HEK293T (cell line): ENCODE measurements at regions not wholly inside any gene's neighbourhood (a gene's known extent, or its start where the extent isn't known, plus 50 kb on each side); places are given as distances from the start of the nearest gene placed in this dataset.

ENCODE experiments used
- CTCF ChIA-PET: fragments of 350-600 bp; formaldehyde crosslinking; extraction: SDS; loops from one replicate; lab custom pipeline; 2021; ENCODE audit warnings: antibody characterized with exemption, inconsistent platforms; lab: Yijun Ruan, JAX
- POLR2A ChIA-PET: fragments of 350-600 bp; formaldehyde crosslinking; extraction: SDS; loops from one replicate; lab custom pipeline; 2020; ENCODE audit warnings: antibody characterized with exemption, inconsistent platforms; lab: Yijun Ruan, JAX
- DNase-seq: peaks from one replicate; pipeline ENCODE4 v3.0.0; 2012; ENCODE audit warnings: mixed read lengths; ENCODE audit errors: extremely low spot score
- ARNT ChIP-seq: fragments of 450-650 bp; IDR thresholded peaks from 2 replicates; pipeline ENCODE4 v1.6.1; 2017; ENCODE audit warnings: mild to moderate bottlenecking
- BHLHE40 ChIP-seq: fragments of 450-650 bp; IDR thresholded peaks from 2 replicates; pipeline ENCODE4 v1.6.1; 2016; ENCODE audit warnings: mild to moderate bottlenecking, moderate library complexity, borderline replicate concordance
- CTBP1 ChIP-seq: fragments of 450-650 bp; IDR thresholded peaks from 2 replicates; pipeline ENCODE4 v1.6.1; 2016; ENCODE audit warnings: borderline replicate concordance
- ELF4 ChIP-seq: fragments of 450-650 bp; IDR thresholded peaks from 2 replicates; pipeline ENCODE4 v1.6.1; 2017; ENCODE audit warnings: antibody characterized with exemption
- FOXA1 ChIP-seq: fragments of 450-650 bp; IDR thresholded peaks from 2 replicates; pipeline ENCODE4 v1.6.1; 2016; ENCODE audit warnings: mild to moderate bottlenecking
- FOXK2 ChIP-seq: fragments of 450-650 bp; IDR thresholded peaks from 2 replicates; pipeline ENCODE4 v1.6.1; 2016; ENCODE audit warnings: mild to moderate bottlenecking
- FOXM1 ChIP-seq: fragments of 450-650 bp; IDR thresholded peaks from 2 replicates; pipeline ENCODE4 v1.6.1; 2017; ENCODE audit warnings: mild to moderate bottlenecking, borderline replicate concordance
- HDGF ChIP-seq: fragments of 450-650 bp; IDR thresholded peaks from 2 replicates; pipeline ENCODE4 v1.6.1; 2017; ENCODE audit warnings: antibody characterized with exemption, borderline replicate concordance
- L3MBTL2 ChIP-seq: fragments of 450-650 bp; conservative IDR thresholded peaks from 2 replicates; pipeline ENCODE4 v1.6.1; 2016; ENCODE audit warnings: mild to moderate bottlenecking
- LEF1 ChIP-seq: fragments of 450-650 bp; IDR thresholded peaks from 2 replicates; pipeline ENCODE4 v1.6.1; 2017; ENCODE audit warnings: mild to moderate bottlenecking, borderline replicate concordance
- NFRKB ChIP-seq: fragments of 450-650 bp; IDR thresholded peaks from 2 replicates; pipeline ENCODE4 v1.6.1; 2016; ENCODE audit warnings: mild to moderate bottlenecking, moderate library complexity
- PKNOX1 ChIP-seq: fragments of 450-650 bp; IDR thresholded peaks from 2 replicates; pipeline ENCODE4 v1.6.1; 2016
- SP1 ChIP-seq: fragments of 450-650 bp; IDR thresholded peaks from 2 replicates; pipeline ENCODE4 v1.6.1; 2017
- SUZ12 ChIP-seq: fragments of 450-650 bp; IDR thresholded peaks from 2 replicates; pipeline ENCODE4 v1.6.1; 2016; ENCODE audit warnings: mild to moderate bottlenecking
- TARDBP ChIP-seq: fragments of 450-650 bp; IDR thresholded peaks from 2 replicates; pipeline ENCODE4 v1.6.1; 2016
- ZNF384 ChIP-seq: fragments of 450-650 bp; IDR thresholded peaks from 2 replicates; pipeline ENCODE4 v1.6.1; 2016

GRCh38 chr4:126264839-126265238 is 950.1 kb downstream of the FAT4 start:
- no peak for TF ChIP-seq TARDBP
- no peak for TF ChIP-seq CTBP1
- TF ChIP-seq ELF4: no peak
- no peak for TF ChIP-seq L3MBTL2
- TF ChIP-seq PKNOX1: no peak
- TF ChIP-seq SP1: no peak
- TF ChIP-seq HDGF: no peak
- TF ChIP-seq BHLHE40: no peak
- TF ChIP-seq ARNT: no peak
- TF ChIP-seq NFRKB: no peak
- no peak for TF ChIP-seq SUZ12
- no peak for TF ChIP-seq FOXK2
- TF ChIP-seq ZNF384: no peak
- TF ChIP-seq LEF1: no peak
- ChIA-PET POLR2A (no interaction called here), CTCF (no interaction called here)
- DNase-seq: no peak

DNA sequence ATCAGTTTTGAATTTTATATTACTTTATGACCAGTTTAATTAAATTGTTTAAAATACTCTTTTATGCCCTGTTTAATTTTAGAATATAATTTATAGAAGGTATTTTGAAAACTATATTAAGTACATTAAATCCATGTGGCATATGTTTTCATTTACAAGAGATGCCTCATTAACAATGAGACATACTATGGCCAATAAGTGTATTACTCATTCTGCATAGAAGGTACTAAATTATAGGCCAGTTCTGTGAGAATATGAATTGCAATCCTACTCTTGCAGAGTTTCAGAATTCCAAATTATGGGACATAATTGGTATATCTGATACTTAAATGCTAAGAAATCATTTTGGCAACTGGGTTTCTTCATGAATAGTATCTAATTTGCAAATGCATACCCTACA is 951.1 kb downstream of the FAT4 start:
- no peak for TF ChIP-seq ELF4
- no peak for TF ChIP-seq NFRKB
- no peak for TF ChIP-seq ARNT
- no peak for TF ChIP-seq FOXK2
- TF ChIP-seq HDGF: no peak
- TF ChIP-seq L3MBTL2: no peak
- no peak for TF ChIP-seq CTBP1
- no peak for TF ChIP-seq FOXA1
- TF ChIP-seq SUZ12: no peak
- TF ChIP-seq SP1: no peak
- DNase-seq: no peak
- POLR2A ChIA-PET: no interaction called here
- CTCF ChIA-PET: interaction anchor here (0.9 kb wide), 1 partner anchor 592 kb away, joined by 10 read pairs; no protein-coding TSS in a partner anchor

- TF ChIP-seq FOXA1: no peak
- no peak for TF ChIP-seq NFRKB
- TF ChIP-seq FOXK2: no peak
- TF ChIP-seq FOXM1: no peak
- TF ChIP-seq L3MBTL2: no peak
- TF ChIP-seq TARDBP: no peak
- no peak for TF ChIP-seq HDGF
- TF ChIP-seq BHLHE40: no peak
- TF ChIP-seq CTBP1: no peak
- TF ChIP-seq SUZ12: no peak
- TF ChIP-seq LEF1: no peak
- no peak for TF ChIP-seq SP1
- TF ChIP-seq PKNOX1: no peak
- no peak for TF ChIP-seq ELF4
- no peak for TF ChIP-seq ARNT
- TF ChIP-seq ZNF384: no peak
- CTCF ChIA-PET: no interaction called here
- POLR2A ChIA-PET: no interaction called here
- no peak for DNase-seq
Measured at GRCh38 chr4:126267689-126268088, 952.9 kb downstream of the FAT4 start.

DNA sequence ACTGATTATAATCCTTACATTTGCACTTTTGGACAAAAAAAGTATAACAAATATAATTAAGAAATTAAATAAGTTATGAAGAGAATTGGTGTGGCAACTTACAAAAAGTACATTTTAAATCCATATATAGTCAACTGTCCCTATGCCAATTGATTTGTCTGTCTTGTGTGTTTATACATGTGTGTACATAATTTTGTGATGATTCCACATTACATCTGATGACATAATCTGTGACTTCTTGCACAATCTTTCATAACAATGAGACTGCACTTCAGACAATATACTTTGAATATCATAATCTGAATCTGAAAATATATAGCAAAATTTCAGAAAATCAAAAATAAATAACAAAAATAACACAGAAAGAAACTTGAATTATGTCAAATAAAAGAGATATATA is 953.4 kb downstream of the FAT4 start:
- DNase-seq: no peak
- ChIA-PET CTCF (no interaction called here), POLR2A (no interaction called here)
- TF ChIP-seq TARDBP: no peak
- TF ChIP-seq ELF4: no peak
- TF ChIP-seq FOXM1: no peak
- TF ChIP-seq L3MBTL2: no peak
- no peak for TF ChIP-seq FOXA1
- no peak for TF ChIP-seq NFRKB
- no peak for TF ChIP-seq ARNT
- no peak for TF ChIP-seq BHLHE40
- TF ChIP-seq HDGF: no peak
- no peak for TF ChIP-seq LEF1
- TF ChIP-seq ZNF384: no peak
- no peak for TF ChIP-seq SUZ12
- TF ChIP-seq CTBP1: no peak
- no peak for TF ChIP-seq SP1
- TF ChIP-seq PKNOX1: no peak

GRCh38 chr4:126269106-126269505 is 954.4 kb downstream of the FAT4 start:
- TF ChIP-seq ZNF384: no peak
- TF ChIP-seq CTBP1: no peak
- TF ChIP-seq FOXA1: no peak
- no peak for TF ChIP-seq TARDBP
- TF ChIP-seq L3MBTL2: no peak
- no peak for TF ChIP-seq FOXM1
- TF ChIP-seq FOXK2: no peak
- no peak for TF ChIP-seq HDGF
- TF ChIP-seq SUZ12: no peak
- no peak for TF ChIP-seq BHLHE40
- no peak for TF ChIP-seq LEF1
- no peak for TF ChIP-seq ARNT
- CTCF ChIA-PET: no interaction called here
- POLR2A ChIA-PET: no interaction called here
- no peak for DNase-seq

DNA sequence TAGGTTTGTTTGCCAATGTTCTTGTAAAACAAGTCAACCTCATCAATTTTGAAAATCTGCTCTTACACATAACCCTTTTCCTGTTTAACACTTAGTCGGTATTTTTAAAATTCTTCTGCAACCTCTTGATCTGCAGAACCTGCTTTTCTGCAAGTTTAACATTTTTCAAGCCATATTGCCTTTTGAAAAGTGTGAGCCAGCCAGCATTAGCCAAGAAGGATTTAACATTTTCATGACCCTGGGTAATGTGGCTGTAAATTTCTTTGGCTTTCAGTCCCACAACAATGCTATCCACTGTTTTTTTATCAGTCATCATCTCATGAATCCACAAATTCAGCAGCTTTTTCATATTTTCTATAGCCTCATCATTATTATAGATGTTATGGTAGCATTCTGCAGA is 956.5 kb downstream of the FAT4 start:
- CTCF ChIA-PET: no interaction called here
- POLR2A ChIA-PET: no interaction called here
- DNase-seq: no peak
- TF ChIP-seq ARNT (no peak), ZNF384 (no peak), BHLHE40 (no peak), ELF4 (no peak)
